ENCODE measurements at regions not wholly inside any gene's neighbourhood (a gene's known extent, or its start where the extent isn't known, plus 50 kb on each side); places are given as distances from the start of the nearest gene placed in this dataset.
"Not testable (repeated sequence)": the region's sequence is repeated elsewhere in the genome, so short reads cannot be mapped to it uniquely, and the experiment has no call there.

DNA sequence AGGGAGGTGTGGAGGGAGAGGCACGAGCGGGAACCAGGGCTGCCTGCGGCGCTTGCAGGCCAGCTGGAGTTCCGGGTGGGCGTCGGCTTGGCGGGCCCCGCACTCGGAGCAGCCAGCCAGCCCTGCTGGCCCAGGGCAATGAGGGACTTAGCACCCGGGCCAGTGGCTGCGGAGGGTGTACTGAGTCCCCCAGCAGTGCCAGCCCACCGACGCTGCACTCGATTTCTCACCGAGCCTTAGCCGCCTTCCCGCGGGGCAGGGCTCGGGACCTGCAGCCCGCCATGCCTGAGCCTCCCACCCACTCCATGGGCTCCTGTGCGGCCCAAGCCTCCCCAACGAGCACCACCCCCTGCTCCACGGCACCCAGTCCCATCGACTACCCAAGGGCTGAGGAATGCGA lies 241.1 kb upstream of the PTGER4 start:
- not testable (repeated sequence) for TF ChIP-seq NFRKB (IDR thresholded peaks at IDR 0.05); SP1 (IDR thresholded peaks at IDR 0.05); FOXM1 (IDR thresholded peaks at IDR 0.05; ENCODE audit: borderline replicate concordance); ARNT (IDR thresholded peaks at IDR 0.05); ELF4 (IDR thresholded peaks at IDR 0.05)
- TF ChIP-seq, protein P1, sequence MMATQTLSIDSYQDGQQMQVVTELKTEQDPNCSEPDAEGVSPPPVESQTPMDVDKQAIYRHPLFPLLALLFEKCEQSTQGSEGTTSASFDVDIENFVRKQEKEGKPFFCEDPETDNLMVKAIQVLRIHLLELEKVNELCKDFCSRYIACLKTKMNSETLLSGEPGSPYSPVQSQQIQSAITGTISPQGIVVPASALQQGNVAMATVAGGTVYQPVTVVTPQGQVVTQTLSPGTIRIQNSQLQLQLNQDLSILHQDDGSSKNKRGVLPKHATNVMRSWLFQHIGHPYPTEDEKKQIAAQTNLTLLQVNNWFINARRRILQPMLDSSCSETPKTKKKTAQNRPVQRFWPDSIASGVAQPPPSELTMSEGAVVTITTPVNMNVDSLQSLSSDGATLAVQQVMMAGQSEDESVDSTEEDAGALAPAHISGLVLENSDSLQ (IDR thresholded peaks at IDR 0.05) = not testable (repeated sequence)
